ENCODE measurements at regions not wholly inside any gene's neighbourhood (a gene's known extent, or its start where the extent isn't known, plus 50 kb on each side); places are given as distances from the start of the nearest gene placed in this dataset.
"Not testable (repeated sequence)": the region's sequence is repeated elsewhere in the genome, so short reads cannot be mapped to it uniquely, and the experiment has no call there.

GRCh38 chr4:152052451-152053057, 291.7 kb upstream of the GATB start:
- ATAC-seq: no peak

DNA sequence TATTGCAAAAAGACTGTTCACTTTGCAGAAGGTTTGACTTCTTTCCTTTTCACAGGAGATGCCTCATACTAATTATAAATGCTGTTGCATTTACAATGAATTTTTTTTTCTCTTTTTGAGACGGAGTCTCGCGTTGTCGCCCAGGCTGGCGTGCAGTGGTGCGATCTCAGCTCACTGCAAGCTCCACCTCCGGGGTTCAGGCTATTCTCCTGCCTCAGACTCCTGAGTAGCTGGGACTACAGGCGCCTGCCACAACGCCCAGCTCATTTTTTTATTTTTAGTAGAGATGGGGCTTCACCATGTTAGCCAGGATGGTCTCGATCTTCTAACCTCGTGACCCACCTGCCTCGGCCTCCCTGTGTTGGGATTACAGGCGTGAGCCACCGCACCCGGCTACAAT, 290.5 kb upstream of the GATB start:
- ATAC-seq: not testable (repeated sequence)

- ATAC-seq: no peak
Measured at GRCh38 chr4:152050106-152050505, 289.3 kb upstream of the GATB start.

DNA sequence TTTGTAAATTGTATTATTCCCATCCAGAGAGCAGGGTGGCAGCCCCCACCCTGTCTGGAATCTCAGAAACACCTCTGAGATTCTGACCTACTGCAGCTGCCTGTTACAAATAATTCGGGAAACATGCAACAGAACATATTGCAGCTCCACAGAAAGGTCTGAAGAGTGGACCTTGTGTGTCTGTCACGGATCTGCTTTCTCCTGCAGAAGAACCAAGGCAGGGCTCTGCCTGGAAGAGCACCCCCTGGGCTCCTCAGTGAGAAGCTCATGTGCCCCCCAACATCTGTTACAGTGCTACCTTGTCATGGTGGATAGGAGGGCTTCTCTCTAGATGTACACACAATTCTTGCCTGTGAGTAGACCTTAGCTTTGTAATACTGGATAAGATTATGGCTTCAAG, 286.6 kb upstream of the GATB start:
- ATAC-seq: no peak

DNA sequence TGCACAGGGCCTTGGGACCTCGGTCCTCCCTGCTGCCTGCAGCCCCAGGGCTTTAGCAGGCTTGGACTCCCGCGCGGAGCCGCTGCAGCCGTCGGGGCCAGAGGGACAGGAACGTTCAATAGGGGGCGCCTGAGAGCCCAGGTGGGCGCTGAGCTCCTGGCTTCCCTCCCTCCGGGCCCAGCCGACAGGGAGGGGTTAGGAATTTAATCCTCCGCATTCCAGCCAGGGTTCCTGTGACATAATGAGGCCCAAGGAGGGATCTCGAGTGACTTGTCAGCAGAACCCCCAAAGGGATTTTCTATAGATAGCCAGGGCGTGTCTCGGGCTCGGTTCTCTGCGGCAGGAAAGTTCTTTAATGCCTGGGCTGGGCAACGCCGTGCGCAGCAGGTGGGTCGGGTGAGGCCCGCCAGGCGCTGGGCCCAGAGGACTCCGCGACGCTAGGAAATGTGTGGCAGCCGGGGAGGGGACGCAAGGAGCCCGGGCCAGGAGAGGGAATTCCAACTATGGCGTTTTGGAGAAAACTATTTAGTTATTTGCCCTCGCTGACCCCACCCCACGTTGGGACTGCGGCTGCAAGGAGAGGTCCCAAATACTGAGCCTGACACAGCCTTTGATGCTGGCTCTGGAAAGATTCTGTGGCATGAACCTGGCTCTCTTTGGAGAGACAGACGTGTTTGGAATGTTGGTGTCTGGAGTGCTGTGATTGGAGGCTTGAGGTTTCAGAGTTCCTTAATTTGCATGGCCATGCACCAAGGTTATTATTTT, 285.2 kb upstream of the GATB start:
- peak; percentile 62 for ATAC-seq

DNA sequence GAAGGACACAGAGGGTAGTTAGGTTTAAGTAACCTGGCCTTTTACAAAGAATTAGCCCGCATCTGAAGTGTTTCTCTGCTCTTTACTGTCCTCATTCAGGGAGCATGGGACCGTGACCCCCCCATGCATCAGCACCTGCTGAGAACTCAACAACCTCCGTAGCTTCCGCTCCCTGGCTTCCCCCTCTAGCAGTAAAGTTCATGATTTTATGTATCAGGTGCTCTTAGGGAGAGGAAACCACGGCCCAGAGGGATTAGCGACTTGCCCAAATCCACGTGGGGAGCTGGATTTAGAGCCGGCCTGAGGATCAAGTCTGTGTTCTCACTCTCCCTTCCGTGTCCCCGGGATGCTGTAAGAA, 284.6 kb upstream of the GATB start:
- ATAC-seq: no peak

DNA sequence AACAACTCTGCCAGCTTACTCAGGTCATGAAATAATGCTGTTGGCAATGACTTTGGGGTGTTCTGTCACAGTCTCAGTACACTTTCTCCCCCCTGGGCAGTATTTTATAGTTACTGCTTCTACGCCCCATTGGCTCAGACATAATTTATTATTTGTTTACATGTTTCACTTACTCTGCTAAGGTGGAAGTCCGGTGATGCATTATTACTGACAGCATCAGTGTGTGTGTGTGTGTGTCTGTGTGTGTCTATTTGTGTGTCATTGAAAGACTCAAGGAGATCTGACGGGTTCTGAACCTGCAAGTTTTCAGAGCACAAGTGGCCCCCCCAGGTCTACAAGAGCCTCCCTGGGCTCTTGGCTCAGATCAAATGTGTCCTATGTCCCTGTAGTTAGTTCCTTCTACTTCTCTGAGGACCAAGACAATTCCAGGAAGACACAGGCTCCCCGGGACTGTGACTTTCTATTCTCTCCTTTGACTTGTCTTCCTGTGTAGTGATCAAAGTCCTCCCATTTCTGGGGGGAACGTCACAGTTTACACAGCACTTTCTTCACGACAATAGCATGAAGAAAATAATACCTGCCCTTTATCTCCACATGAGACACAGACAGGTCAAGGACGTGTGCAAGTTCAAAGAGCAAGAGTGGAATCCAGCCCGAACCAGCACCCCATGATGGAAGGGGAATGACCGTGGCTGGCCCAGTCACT, 283.7 kb upstream of the GATB start:
- no peak for ATAC-seq

DNA sequence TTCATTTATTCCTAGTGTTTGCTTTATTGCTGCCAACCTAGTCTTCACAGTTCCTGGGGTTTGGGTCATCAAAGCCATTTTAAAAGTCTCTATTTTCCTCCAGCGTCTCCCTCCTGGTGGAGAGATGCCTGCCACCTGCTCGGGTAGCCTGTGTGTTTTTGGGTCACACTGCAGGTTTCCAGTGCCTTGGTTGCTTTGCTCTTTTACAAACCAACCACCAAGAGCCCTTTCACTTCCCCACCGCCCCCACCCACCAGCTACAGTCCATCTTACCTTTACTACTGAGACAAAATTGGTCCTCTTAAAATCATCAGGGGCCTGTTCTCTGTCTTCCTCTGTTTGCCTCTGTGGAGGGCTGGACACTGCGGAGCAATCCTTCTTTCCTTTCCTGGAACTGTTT, 280.5 kb upstream of the GATB start:
- ATAC-seq: no peak

- ATAC-seq: no peak
Measured at GRCh38 chr4:152039691-152040090, 278.9 kb upstream of the GATB start.

- ATAC-seq: no peak
Measured at GRCh38 chr4:152039023-152039481, 278.2 kb upstream of the GATB start.

DNA sequence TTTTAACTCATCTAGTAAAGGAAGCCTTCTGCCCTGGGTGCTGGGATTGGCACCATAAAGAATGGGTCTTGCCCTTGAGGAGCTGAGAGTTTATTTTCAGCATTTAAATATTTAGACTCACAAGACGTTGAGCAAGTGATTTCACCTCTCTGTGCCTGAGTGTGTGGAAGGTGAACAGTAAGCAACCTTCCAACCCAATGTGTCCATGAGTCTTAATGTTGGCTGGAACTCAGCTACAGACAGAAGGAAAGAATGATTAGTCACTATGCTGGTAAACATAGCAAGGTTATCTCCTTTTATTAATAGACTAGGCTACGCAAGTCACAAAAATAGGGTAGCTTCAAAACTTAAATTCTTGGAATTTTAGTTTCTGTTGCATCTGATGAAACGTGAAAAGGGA, 277.4 kb upstream of the GATB start:
- ATAC-seq: no peak

DNA sequence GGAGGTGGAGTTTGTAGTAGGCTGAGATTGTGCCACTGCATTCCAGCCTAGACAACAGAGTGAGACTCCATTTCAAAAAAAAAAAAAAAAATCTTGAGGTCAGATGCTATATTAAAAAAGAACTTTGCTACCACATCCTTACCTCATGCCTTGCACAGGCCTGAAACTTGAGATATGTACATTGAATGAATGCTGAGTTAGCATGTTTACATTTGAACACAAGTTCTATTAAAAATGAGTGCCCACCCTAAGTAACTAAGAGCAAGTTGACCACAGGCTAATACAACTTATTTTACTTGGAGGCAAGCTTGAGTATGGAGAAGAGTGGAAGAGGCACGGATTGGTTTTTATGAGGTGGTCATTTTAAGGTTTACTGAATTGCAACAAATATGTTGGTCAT, 276.6 kb upstream of the GATB start:
- no peak for ATAC-seq

DNA sequence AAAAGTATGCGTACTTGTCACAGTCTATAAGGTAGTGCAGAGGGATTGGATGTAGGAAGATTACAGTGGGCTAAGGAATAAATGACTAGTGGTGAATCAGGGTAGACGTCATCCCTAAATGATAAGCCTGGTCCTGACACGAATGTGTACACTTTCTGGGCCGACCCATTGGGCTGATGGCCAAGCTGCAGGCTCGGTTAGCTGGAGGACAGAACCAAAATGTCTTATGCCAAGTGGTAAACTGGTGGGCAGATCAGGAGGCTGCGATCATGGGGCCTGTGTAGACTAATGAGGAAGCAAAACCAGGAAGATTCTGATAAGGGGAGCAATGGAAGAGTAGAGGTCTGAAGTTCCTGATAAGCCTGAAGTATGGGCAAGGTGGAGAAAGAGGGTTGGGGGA, 272.8 kb upstream of the GATB start:
- no peak for ATAC-seq

DNA sequence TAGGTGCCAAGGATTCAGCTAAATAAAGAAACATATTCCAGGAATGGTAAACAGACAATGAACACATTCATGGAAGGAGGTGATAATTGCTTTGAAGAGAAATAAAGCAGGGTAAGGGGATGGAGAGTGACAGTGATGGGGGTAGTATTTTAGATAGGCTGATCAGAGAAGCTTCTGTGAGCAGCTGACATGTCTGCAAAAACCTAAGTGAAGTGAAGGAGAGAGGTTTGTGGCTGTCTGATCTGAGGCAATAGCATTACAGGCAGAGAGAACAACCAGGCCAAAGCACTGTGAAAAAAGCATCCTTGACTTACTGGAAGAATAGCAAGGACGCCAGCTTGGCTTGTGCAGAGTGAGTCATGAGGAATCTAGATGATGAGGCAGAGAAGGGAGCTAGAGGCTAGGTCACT, 271.9 kb upstream of the GATB start:
- no peak for ATAC-seq

- ATAC-seq: no peak
Measured at GRCh38 chr4:152029631-152030030, 268.8 kb upstream of the GATB start.

- no peak for ATAC-seq
Measured at GRCh38 chr4:152028131-152028530, 267.3 kb upstream of the GATB start.

- peak; percentile 37 for ATAC-seq
Measured at GRCh38 chr4:152024881-152025280, 264.1 kb upstream of the GATB start.

DNA sequence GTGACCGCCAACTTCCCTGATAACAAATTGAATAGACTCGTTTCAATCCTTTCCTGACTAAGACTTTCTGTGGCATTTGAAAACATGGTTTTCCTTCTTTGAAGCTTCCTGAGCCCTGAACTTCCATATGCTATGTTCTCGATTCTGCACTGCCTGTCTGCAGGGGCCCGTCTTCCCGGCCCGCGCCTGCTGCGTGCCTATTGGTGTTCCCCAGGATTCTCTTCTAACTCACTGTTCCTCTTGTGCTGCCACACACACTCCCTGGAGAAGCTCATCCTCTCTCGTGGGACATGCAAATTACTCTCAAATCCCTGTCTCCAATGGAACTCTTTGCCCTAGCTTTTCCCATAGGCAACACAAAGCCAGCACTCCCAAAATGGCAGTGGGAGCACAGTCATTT, 262.9 kb upstream of the GATB start:
- ATAC-seq: no peak

GRCh38 chr4:152022543-152022942, 261.7 kb upstream of the GATB start:
- ATAC-seq: no peak

- ATAC-seq: no peak
Measured at GRCh38 chr4:152021788-152022438, 261.1 kb upstream of the GATB start.

DNA sequence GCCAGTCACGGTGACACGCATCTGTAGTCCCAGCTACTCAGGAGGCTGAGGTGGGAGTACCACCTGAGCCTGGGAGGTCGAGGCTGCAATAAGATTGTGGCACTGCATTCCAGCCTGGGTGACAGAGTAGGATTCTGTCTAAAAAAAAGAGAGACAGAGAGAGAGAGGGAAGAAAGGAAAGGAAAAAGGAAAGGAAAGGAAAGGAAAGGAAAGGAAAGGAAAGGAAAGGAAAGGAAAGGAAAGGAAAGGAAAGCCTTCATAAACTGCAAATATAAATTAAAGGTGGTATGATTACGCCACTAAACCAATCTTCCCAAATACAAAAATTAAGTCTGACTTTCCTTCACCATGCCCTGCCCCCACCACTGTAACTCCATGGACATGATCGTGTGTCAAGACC, 259.3 kb upstream of the GATB start:
- no peak for ATAC-seq

DNA sequence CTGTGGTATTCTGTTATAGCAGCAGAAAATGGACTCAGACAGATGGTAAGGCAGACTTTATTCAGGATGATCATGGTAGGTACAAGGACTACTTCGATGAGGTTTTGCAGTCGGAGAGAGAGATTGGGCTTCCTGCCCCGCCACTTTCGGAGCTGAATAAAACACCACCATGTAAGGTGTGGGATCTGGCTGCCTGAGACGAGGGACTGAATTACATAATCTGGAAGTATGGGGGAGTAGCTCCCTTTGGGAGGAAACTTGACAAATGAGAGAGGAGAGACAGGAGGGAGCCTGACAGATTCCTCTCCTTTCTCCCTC, 255.5 kb upstream of the GATB start:
- no peak for ATAC-seq

GRCh38 chr4:152015597-152016302, 254.9 kb upstream of the GATB start:
- ATAC-seq: no peak

Measured in esophagus mucosa (tissue), 1 donor.